Cardiac fibroblast (primary cell): ENCODE measurements at regions not wholly inside any gene's neighbourhood (a gene's known extent, or its start where the extent isn't known, plus 50 kb on each side); places are given as distances from the start of the nearest gene placed in this dataset.

Experiments used
- DNase-seq, 2 donors: peaks; one replicate each; pipeline versions ENCODE4 v3.0.0 to v3.0.0-alpha.2; 2010; ENCODE audit warnings: low read depth in 2 of 2
- H3K4me3 ChIP-seq, 2 donors: replicated peaks in 1 of 2; 1 replicate in 1 of 2; 2 replicates in 1 of 2; pipeline ENCODE4 v1.5.1; 2011; ENCODE audit warnings: low read depth in 2 of 2, low read length in 2 of 2, mild to moderate bottlenecking in 2 of 2, moderate library complexity in 1 of 2
- TF ChIP-seq, protein P1 (sequence below): IDR thresholded peaks from one replicate; pipeline ENCODE4 v1.5.1; 2011; ENCODE audit warnings: low read depth, mild to moderate bottlenecking, low read length, inconsistent platforms

DNA sequence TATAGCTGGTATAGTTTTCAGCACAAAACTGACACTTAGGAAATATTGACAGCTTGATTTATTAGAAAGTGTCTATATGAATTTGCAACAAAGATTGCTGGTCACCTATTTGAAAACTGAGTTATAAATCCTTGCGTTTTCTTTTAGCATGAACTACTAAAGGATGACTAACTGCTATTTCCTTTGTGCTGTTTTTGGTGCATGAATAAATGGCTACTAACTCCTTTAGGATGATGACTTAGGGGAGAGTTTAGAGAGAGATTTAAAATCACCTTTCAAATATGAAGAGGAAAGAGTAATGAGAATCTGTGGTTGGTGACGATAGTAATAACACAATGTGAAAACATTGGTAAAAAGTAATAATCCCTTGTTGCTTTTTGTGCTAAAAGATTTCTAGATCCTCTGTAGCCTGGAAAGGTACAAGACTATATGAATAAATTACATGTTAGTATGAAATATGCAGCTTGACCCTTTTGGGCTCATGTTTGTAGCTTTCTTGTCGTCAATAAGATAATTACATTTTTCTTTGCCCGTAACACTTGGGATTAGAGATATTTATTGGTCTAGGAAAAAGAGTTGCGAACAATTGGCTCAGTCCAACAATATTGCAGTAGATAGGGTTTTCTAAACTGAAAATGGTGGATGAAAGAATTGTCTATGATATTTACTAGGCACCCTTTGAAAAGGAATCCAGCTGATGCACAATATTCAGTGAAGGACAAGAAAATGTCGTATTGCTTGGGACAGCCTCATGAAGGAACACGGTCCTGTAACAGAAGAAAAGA is 453.0 kb downstream of the ADAMTS20 start:
- TF ChIP-seq, protein P1, sequence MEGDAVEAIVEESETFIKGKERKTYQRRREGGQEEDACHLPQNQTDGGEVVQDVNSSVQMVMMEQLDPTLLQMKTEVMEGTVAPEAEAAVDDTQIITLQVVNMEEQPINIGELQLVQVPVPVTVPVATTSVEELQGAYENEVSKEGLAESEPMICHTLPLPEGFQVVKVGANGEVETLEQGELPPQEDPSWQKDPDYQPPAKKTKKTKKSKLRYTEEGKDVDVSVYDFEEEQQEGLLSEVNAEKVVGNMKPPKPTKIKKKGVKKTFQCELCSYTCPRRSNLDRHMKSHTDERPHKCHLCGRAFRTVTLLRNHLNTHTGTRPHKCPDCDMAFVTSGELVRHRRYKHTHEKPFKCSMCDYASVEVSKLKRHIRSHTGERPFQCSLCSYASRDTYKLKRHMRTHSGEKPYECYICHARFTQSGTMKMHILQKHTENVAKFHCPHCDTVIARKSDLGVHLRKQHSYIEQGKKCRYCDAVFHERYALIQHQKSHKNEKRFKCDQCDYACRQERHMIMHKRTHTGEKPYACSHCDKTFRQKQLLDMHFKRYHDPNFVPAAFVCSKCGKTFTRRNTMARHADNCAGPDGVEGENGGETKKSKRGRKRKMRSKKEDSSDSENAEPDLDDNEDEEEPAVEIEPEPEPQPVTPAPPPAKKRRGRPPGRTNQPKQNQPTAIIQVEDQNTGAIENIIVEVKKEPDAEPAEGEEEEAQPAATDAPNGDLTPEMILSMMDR = no peak
- peak in 1 of 2 donors; percentile 25 for DNase-seq
- no peak overlapping the region for H3K4me3 ChIP-seq

DNA sequence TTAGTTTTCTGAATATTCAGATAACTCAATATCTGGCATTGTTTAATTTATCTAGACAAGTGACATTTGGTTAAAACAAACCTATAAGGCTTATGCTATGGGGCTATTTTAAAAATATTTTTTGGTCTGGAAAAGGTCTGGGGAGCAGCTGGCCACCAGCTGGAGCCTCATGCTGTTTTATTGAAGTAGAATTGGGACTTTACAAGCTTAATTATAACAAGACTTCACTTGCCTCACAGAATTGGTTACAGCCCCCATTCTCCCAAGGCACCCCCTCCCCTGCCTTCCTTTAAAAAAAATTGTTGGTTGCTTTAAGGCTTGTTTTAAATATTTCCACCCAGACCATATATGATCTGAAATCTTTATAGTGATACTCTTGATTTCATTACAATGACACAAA is 453.9 kb downstream of the ADAMTS20 start:
- TF ChIP-seq, protein P1 = no peak

DNA sequence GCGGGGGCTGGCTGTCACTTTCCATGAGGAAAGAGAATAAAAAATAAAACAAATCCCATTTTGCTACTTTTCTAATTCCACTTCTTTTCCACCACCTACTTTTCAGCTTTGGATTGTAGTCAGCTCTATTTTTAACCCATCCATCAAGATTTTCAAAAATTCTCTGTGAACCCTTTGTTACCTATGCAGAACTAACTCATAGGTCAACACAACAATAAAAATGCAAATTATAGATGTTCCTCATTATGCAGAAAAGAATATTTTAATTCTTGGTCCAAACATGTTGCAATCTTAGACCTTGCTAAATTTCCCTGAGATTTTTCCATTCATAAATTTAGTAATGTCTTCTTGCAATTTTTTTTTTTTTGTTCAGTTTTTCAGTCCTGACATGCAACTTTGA is 454.5 kb downstream of the ADAMTS20 start:
- no peak overlapping the region for H3K4me3 ChIP-seq
- DNase-seq = no peak
- TF ChIP-seq, protein P1 = no peak

More for the DNA sequence above, 453.9 kb downstream of the ADAMTS20 start:
- H3K4me3 ChIP-seq = no peak overlapping the region
- no peak for DNase-seq

DNA sequence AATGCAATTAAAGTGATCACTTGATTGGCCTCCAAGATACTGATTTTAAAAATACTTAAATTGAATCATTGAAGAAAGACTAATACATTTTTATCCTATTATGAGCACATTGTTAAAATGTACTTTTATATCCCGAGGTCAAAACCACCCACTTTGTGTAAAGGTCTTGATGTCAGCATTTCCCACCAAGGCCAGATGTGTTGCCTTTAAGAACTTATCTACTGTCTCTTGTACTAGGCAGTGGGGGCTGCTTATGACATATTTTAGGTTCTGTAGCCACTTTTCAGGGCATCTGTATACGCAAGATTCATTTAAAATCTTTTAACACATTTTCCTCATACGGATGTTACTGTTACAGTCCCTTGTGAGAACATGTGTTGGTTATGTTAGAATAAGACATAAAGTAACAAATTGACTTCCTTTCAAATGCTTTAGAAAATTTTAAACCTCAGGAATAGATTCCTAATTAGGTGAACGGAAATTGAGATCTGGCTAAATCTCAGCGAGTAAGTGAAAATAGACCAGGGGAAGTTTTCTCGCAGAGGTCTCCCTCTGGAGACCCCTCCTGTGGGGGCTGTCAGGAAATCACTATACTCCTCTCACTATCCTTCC is 456.2 kb downstream of the ADAMTS20 start:
- no peak for DNase-seq
- no peak overlapping the region for H3K4me3 ChIP-seq
- TF ChIP-seq, protein P1 = no peak

DNA sequence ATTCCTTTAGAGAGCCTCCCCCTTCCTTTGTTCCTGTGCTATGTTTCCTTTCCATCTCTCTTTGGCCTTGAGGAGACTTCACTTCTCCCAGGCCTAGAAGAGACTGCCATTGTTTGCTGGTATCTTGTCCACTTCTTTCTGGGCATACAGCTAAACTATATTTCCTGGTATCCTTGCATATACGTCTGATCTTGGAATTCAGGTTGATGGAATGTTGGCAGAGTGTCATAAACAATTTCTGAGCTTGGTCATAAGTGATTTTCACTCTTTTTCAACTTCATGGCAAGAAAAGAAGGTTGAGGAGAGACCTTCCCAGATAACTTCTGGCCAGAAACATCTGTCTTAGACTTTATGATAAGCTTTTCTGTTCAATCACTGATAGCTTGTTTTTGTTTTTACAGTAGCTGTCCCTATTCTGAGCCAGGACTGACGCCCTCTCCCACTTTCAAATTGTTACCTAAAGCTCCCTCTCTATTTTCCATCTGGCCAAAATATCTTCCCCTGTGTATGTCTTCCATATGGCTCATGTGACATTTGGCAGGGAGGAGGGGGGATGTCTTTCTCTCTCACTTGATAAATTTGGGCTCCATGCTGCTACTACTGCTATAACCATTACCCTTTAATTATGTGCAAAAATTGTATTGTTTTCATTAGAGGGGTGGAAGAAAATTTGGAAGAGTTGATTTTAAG is 457.0 kb downstream of the ADAMTS20 start:
- peak in 1 of 2 donors; percentile 35 for DNase-seq
- TF ChIP-seq, protein P1 = no peak
- no peak overlapping the region for H3K4me3 ChIP-seq

DNA sequence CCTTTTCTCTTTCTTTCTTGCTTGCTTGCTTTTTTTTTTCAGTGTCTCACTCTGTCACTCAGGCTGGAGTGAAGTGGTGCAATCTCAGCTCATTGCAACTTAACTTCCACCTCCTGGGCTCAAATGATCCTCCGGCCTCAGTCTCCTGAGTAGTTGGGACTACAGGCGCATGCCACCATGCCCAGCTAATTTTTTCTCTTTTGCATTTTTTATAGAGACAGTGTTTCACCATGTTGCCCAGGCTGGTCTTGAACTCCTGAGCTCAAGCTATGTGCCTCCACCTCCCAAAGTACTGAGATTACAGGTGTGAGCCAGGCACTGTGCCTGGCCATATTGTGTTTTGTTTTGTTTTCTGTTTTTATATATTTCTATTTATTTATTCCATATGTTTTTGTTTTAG is 461.0 kb downstream of the ADAMTS20 start:
- TF ChIP-seq, protein P1 = no peak
- DNase-seq = no peak

More for the DNA sequence above, 461.0 kb downstream of the ADAMTS20 start:
- no peak overlapping the region for H3K4me3 ChIP-seq
